Lower leg skin (tissue), 4 donors: ENCODE measurements at regions not wholly inside any gene's neighbourhood (a gene's known extent, or its start where the extent isn't known, plus 50 kb on each side); places are given as distances from the start of the nearest gene placed in this dataset.
"Not testable (repeated sequence)": the region's sequence is repeated elsewhere in the genome, so short reads cannot be mapped to it uniquely, and the experiment has no call there.

ENCODE experiments used
- DNase-seq, 2 donors: peaks; one replicate each; pipeline ENCODE4 v3.0.0-alpha.2; 2019; ENCODE audit warnings: low spot score in 2 of 2
- H3K4me3 ChIP-seq: fragments of 200-600 bp; sonication (generic); 2 replicates; pipeline ENCODE4 v1.5.1; 2017; ENCODE audit warnings: mild to moderate bottlenecking, low read depth; ENCODE audit not compliant: poor library complexity, severe bottlenecking
- POLR2A ChIP-seq, 2 donors: fragments of 450-650 bp; IDR thresholded peaks; one replicate each; pipeline ENCODE4 v1.6.1; 2016 to 2017; ENCODE audit warnings: antibody characterized with exemption in 2 of 2, mild to moderate bottlenecking in 1 of 2, moderate library complexity in 1 of 2
- WGBS, 2 donors: methylation state at CpG; one replicate each; pipeline ENCODE4 v1.1.5; 2018; 5-methylcytosine and 5-hydroxymethylcytosine counted together
- intact Hi-C: fragments of 100-400 bp; cut with DNase I; formaldehyde crosslinking; loops from one replicate; pipeline ENCODE4 v1.15.0; 2023; ENCODE audit warnings: low total_unique reads
- TF ChIP-seq, protein P1 (sequence below), 3 donors: fragments of 450-650 bp; IDR thresholded peaks; one replicate each; pipeline ENCODE4 v1.5.1; 2016; ENCODE audit warnings: antibody characterized with exemption in 3 of 3, mild to moderate bottlenecking in 3 of 3, moderate library complexity in 2 of 3

DNA sequence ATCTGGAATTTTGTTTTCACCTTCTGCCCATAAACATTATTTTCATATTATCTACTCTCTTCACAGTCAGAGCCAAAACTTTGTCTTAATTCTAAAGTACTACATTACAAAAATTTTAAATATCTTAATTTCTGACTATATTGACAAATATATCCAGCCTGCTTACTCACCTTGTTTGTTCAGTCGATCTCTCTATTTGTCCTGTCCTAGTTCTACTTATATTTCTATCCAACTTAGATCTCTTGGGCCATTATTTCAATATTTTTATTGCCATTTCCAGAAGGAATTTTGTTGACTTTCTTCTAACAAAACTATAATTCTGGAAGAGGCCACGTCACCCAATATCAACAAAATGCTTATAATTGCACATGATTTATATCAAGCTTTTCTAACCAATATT, 652.8 kb upstream of the CTNND2 start:
- no peak for DNase-seq
- intact Hi-C loops, result no loop called here
- WGBS, 2 donors, result 75 to 80% methylated on average over 2 of the region's 2 CpGs
- no peak for TF ChIP-seq POLR2A (IDR thresholded peaks at IDR 0.05)
- TF ChIP-seq, protein P1, sequence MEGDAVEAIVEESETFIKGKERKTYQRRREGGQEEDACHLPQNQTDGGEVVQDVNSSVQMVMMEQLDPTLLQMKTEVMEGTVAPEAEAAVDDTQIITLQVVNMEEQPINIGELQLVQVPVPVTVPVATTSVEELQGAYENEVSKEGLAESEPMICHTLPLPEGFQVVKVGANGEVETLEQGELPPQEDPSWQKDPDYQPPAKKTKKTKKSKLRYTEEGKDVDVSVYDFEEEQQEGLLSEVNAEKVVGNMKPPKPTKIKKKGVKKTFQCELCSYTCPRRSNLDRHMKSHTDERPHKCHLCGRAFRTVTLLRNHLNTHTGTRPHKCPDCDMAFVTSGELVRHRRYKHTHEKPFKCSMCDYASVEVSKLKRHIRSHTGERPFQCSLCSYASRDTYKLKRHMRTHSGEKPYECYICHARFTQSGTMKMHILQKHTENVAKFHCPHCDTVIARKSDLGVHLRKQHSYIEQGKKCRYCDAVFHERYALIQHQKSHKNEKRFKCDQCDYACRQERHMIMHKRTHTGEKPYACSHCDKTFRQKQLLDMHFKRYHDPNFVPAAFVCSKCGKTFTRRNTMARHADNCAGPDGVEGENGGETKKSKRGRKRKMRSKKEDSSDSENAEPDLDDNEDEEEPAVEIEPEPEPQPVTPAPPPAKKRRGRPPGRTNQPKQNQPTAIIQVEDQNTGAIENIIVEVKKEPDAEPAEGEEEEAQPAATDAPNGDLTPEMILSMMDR (IDR thresholded peaks at IDR 0.05), result no peak
- no peak overlapping the region for H3K4me3 ChIP-seq

DNA sequence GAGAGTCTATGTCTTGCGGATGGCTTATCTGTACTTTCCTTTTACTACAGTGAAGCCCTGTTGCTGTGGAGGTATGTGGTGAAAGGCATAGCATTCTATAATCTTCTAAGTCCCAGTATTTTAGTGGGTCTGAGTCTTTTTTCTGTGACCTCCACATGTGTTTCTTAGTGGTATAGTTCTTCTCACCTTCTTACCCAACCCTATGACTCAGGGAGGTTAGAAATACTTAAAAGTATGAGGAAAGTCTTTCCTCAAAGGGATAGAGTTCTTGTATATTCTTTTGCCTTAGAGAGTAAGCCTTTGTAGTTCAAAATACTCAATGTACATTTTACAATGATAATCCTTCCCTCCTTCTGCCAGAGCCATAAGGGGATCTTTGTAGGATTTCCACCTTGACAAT, 621.9 kb upstream of the CTNND2 start:
- TF ChIP-seq, protein P1 (IDR thresholded peaks at IDR 0.05), result no peak
- no peak for TF ChIP-seq POLR2A (IDR thresholded peaks at IDR 0.05)
- intact Hi-C loops, result no loop called here
- WGBS, 2 donors, result 93 to 100% methylated on average over 1 of the region's 1 CpG

DNA sequence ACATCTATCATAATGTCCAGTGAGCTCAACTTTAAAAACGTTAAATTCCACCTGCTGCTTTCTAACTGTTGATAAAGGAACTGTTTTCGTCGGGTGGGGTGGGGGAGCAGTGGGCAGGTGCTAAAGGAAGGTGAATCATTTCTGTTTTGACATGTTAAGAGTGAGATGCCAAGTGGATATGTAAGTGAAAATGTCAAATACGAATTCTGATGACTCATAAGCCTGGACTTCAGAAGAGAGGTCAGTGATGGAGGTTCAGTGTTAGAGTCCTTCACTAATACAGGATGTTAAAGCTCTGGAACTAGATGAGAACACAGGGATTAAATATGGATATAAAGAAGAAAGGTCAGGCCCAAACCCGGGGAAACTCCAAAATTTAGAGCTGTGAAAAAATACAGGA, 617.9 kb upstream of the CTNND2 start:
- 58 to 70% methylated on average over 5 of the region's 5 CpGs for WGBS, 2 donors
- intact Hi-C loops, result no loop called here
- no peak for DNase-seq

More for the DNA sequence above, 621.9 kb upstream of the CTNND2 start:
- DNase-seq, result no peak
- H3K4me3 ChIP-seq, result no peak overlapping the region

DNA sequence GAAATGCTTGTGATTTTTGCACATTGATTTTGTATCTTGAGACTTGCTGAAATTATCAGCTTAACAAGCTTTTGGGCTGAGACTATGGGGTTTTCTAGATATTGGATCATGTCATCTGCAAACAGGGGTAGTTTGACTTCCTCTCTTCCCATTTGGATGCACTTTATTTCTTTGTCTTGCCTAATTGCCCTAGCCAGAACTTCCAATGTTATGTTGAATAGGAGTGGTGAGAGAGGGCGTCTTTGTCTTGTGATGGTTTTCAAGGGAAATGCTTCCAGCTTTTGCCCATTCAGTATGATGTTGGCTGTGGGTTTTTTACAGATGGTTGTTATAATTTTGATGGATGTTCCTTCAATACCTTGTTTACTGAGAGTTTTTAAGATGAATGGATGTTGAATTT, 600.7 kb upstream of the CTNND2 start:
- DNase-seq, intact Hi-C loops, H3K4me3 ChIP-seq: not testable (repeated sequence)
- WGBS, 2 donors, result 73 to 74% methylated on average over 1 of the region's 1 CpG

More for the DNA sequence above, 617.9 kb upstream of the CTNND2 start:
- TF ChIP-seq, protein P1 (IDR thresholded peaks at IDR 0.05), result no peak
- TF ChIP-seq POLR2A (IDR thresholded peaks at IDR 0.05), result no peak
- no peak overlapping the region for H3K4me3 ChIP-seq

DNA sequence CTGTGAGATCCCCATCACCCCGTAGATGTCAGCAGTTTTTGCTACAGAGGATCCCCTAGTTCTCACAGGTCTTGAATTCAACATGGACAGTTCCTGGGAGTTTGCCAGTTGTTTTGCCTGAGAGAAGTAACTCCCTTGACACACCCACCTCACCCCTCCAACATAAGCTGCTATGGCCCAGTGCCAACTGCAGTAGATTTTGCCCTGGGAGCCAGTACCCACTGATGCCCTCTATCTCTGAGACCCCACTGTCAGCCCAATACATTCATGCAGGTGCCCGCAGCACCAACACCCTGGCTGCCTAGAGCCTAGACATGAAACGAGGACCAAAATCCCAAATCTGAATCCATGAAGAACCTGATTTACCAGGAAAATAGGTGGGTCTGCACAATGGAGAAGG, 583.9 kb upstream of the CTNND2 start:
- intact Hi-C loops, result no loop called here
- no peak for DNase-seq
- TF ChIP-seq, protein P1 (IDR thresholded peaks at IDR 0.05), result no peak
- no peak for TF ChIP-seq POLR2A (IDR thresholded peaks at IDR 0.05)
- WGBS, 2 donors, result 53 to 60% methylated on average over 3 of the region's 3 CpGs
- H3K4me3 ChIP-seq, result no peak overlapping the region

DNA sequence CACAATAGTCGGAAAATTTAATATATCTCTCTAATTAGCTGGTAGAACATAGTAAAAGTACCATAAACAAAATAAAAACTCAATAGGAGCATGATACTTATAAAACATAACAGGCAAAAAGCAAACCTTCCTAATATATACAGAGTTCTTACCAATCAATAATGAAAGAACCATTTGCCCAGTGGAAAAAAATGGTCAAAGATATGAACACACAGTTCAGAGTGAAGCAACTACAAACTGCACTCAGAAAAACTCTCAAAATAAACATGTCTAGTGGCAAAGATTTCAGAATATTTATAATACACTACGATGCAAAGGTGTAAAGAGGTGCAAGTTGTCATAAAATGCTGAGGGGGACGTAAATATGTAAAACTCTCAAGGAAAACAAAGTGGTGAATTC, 576.2 kb upstream of the CTNND2 start:
- intact Hi-C loops, result no loop called here
- DNase-seq, result no peak
- H3K4me3 ChIP-seq, result no peak overlapping the region
- TF ChIP-seq, protein P1 (IDR thresholded peaks at IDR 0.05), result no peak
- TF ChIP-seq POLR2A (IDR thresholded peaks at IDR 0.05), result no peak
- 72 to 76% methylated on average over 3 of the region's 3 CpGs for WGBS, 2 donors
